NCI-H1092 (cell line): ENCODE measurements at regions not wholly inside any gene's neighbourhood (a gene's known extent, or its start where the extent isn't known, plus 50 kb on each side); places are given as distances from the start of the nearest gene placed in this dataset.
"Not testable (repeated sequence)": the region's sequence is repeated elsewhere in the genome, so short reads cannot be mapped to it uniquely, and the experiment has no call there.

Source experiments
- DNase-seq: peaks from one replicate; lab custom pipeline; 2025; lab: John Stamatoyannopoulos, UW

GRCh38 chr6:19399406-19399805 lies 437.8 kb upstream of the ID4 start:
- DNase-seq = no peak

- DNase-seq = not testable (repeated sequence)
These were observed 432.3 kb upstream of the ID4 start for GRCh38 chr6:19404884-19405283.

GRCh38 chr6:19408331-19408730 lies 428.8 kb upstream of the ID4 start:
- no peak for DNase-seq

- DNase-seq = no peak
These were observed 426.7 kb upstream of the ID4 start for GRCh38 chr6:19410481-19410880.

- DNase-seq = no peak
These were observed 423.8 kb upstream of the ID4 start for GRCh38 chr6:19413323-19413722.

GRCh38 chr6:19415605-19416326 lies 421.4 kb upstream of the ID4 start:
- DNase-seq = no peak

GRCh38 chr6:19416811-19417210 lies 420.4 kb upstream of the ID4 start:
- no peak for DNase-seq

- no peak for DNase-seq
These were observed 419.5 kb upstream of the ID4 start for GRCh38 chr6:19417713-19418112.

- DNase-seq = no peak
These were observed 412.3 kb upstream of the ID4 start for GRCh38 chr6:19424853-19425252.

GRCh38 chr6:19427548-19427947 lies 409.6 kb upstream of the ID4 start:
- no peak for DNase-seq

GRCh38 chr6:19432966-19433498 lies 404.1 kb upstream of the ID4 start:
- DNase-seq = no peak

- no peak for DNase-seq
These were observed 403.1 kb upstream of the ID4 start for GRCh38 chr6:19434065-19434464.

GRCh38 chr6:19435755-19436154 lies 401.4 kb upstream of the ID4 start:
- no peak for DNase-seq

- DNase-seq = no peak
These were observed 398.4 kb upstream of the ID4 start for GRCh38 chr6:19438566-19439353.

- DNase-seq = no peak
These were observed 396.6 kb upstream of the ID4 start for GRCh38 chr6:19440531-19440930.

- DNase-seq = no peak
These were observed 393.8 kb upstream of the ID4 start for GRCh38 chr6:19443411-19443810.

- no peak for DNase-seq
These were observed 393.1 kb upstream of the ID4 start for GRCh38 chr6:19444041-19444440.

GRCh38 chr6:19444481-19444880 lies 392.7 kb upstream of the ID4 start:
- DNase-seq = no peak

GRCh38 chr6:19446570-19446969 lies 390.6 kb upstream of the ID4 start:
- no peak for DNase-seq

- DNase-seq = no peak
These were observed 386.5 kb upstream of the ID4 start for GRCh38 chr6:19450651-19451050.

GRCh38 chr6:19452495-19452894 lies 384.7 kb upstream of the ID4 start:
- no peak for DNase-seq

GRCh38 chr6:19454001-19454720 lies 383.0 kb upstream of the ID4 start:
- no peak for DNase-seq
